ENCODE measurements at regions not wholly inside any gene's neighbourhood (a gene's known extent, or its start where the extent isn't known, plus 50 kb on each side); places are given as distances from the start of the nearest gene placed in this dataset.

DNA sequence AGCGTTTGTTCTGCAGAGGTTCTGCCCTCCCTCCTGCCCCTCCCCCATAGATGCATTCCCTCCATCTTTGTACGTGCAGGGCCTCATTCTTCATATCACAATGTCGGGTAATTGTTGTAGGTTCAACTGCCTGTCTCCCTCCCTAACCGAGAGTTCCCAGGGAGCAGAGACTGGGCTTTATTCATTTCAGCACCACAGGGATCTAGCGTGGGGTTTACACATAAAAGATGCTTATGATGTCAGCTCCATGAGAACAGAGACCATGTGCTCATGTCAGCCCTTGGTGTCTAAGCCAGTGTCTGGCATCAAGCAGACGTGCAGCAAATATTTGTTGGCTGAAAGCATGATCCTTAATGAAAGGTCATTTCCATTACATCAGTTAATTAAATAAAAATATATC, 298.9 kb upstream of the TRIB2 start:
- TF ChIP-seq, protein P1, sequence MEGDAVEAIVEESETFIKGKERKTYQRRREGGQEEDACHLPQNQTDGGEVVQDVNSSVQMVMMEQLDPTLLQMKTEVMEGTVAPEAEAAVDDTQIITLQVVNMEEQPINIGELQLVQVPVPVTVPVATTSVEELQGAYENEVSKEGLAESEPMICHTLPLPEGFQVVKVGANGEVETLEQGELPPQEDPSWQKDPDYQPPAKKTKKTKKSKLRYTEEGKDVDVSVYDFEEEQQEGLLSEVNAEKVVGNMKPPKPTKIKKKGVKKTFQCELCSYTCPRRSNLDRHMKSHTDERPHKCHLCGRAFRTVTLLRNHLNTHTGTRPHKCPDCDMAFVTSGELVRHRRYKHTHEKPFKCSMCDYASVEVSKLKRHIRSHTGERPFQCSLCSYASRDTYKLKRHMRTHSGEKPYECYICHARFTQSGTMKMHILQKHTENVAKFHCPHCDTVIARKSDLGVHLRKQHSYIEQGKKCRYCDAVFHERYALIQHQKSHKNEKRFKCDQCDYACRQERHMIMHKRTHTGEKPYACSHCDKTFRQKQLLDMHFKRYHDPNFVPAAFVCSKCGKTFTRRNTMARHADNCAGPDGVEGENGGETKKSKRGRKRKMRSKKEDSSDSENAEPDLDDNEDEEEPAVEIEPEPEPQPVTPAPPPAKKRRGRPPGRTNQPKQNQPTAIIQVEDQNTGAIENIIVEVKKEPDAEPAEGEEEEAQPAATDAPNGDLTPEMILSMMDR (IDR thresholded peaks at IDR 0.05), result no peak
- no peak for TF ChIP-seq POLR2A (IDR thresholded peaks at IDR 0.05)
